ENCODE measurements at regions not wholly inside any gene's neighbourhood (a gene's known extent, or its start where the extent isn't known, plus 50 kb on each side); places are given as distances from the start of the nearest gene placed in this dataset.
"Not testable (repeated sequence)": the region's sequence is repeated elsewhere in the genome, so short reads cannot be mapped to it uniquely, and the experiment has no call there.

GRCh38 chr5:63180190-63180589, 601.6 kb downstream of the LRRC70 start:
- not testable (repeated sequence) for DNase-seq

- no peak for DNase-seq
Observed at GRCh38 chr5:63175850-63176249, 597.2 kb downstream of the LRRC70 start.

GRCh38 chr5:63170486-63170885, 591.9 kb downstream of the LRRC70 start:
- no peak for DNase-seq

- no peak for DNase-seq
Observed at GRCh38 chr5:63164838-63165535, 586.4 kb downstream of the LRRC70 start.

- DNase-seq: no peak
Observed at GRCh38 chr5:63164339-63164738, 585.7 kb downstream of the LRRC70 start.

- DNase-seq: no peak
Observed at GRCh38 chr5:63155310-63155631, 576.7 kb downstream of the LRRC70 start.

- no peak for DNase-seq
Observed at GRCh38 chr5:63154476-63155309, 576.1 kb downstream of the LRRC70 start.

- DNase-seq: no peak
Observed at GRCh38 chr5:63152871-63153270, 574.3 kb downstream of the LRRC70 start.

GRCh38 chr5:63145167-63145566, 566.5 kb downstream of the LRRC70 start:
- no peak for DNase-seq

- DNase-seq: no peak
Observed at GRCh38 chr5:63141591-63141990, 563.0 kb downstream of the LRRC70 start.

GRCh38 chr5:63135291-63135690, 556.7 kb downstream of the LRRC70 start:
- no peak for DNase-seq

GRCh38 chr5:63131626-63132285, 553.1 kb downstream of the LRRC70 start:
- DNase-seq: no peak

GRCh38 chr5:63128761-63129160, 550.1 kb downstream of the LRRC70 start:
- DNase-seq: no peak

- no peak for DNase-seq
Observed at GRCh38 chr5:63128018-63128417, 549.4 kb downstream of the LRRC70 start.

- no peak for DNase-seq
Observed at GRCh38 chr5:63127054-63127453, 548.4 kb downstream of the LRRC70 start.

- no peak for DNase-seq
Observed at GRCh38 chr5:63125862-63126261, 547.2 kb downstream of the LRRC70 start.

- DNase-seq: no peak
Observed at GRCh38 chr5:63125392-63125791, 546.8 kb downstream of the LRRC70 start.

GRCh38 chr5:63124266-63124665, 545.6 kb downstream of the LRRC70 start:
- DNase-seq: no peak

GRCh38 chr5:63121471-63121870, 542.9 kb downstream of the LRRC70 start:
- no peak for DNase-seq

- DNase-seq: no peak
Observed at GRCh38 chr5:63118221-63118620, 539.6 kb downstream of the LRRC70 start.

- DNase-seq: no peak
Observed at GRCh38 chr5:63111891-63112290, 533.3 kb downstream of the LRRC70 start.

- no peak for DNase-seq
Observed at GRCh38 chr5:63101870-63102269, 523.3 kb downstream of the LRRC70 start.

GRCh38 chr5:63097286-63097685, 518.7 kb downstream of the LRRC70 start:
- DNase-seq: no peak

GRCh38 chr5:63094730-63095129, 516.1 kb downstream of the LRRC70 start:
- no peak for DNase-seq

Data from NCI-H1092 (cell line).